GM19463 (cell line): ENCODE measurements at regions not wholly inside any gene's neighbourhood (a gene's known extent, or its start where the extent isn't known, plus 50 kb on each side); places are given as distances from the start of the nearest gene placed in this dataset.

Experiments used
- ATAC-seq: cut with Tn5 transposase; IDR thresholded peaks from one replicate; pipeline ENCODE4 v1.9.1; 2021; ENCODE audit warnings: mild to moderate bottlenecking, moderate library complexity; ENCODE audit not compliant: unreplicated experiment

DNA sequence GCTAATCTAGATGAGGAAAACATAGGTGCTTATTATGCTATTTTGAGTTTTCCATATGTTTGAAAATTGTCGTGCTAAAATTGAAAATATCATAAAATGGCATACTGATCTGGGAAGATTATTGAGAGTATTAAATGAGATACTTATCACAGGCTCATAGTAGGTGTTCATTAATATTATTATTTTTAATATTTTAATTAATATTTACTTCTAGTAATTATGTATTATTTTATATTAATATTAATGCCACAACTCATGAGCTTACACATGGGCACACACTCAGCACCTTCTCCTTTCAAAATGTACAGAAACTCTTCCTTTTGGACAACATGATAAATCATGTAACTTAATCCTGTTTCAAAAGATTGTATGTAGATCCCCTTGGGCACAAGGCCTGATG is 223.6 kb downstream of the RAB28 start:
- no peak for ATAC-seq

DNA sequence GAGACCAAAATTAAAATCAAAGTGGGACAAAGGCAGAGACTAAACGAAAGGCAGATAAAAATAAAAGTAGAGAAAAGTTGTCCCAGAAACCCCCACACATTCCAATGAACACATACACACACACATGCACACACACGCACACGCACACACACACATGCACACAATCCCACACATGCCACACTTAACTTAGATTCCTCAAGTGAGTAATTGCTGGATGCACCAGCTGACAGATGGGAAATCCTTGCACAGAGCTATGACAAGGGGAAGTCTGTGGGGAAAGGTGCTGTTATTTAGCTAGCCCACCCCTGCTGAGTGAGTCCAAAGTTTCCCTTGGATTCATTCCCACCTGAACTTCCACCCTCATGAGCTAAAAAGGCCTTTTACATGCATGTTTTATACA is 233.9 kb downstream of the RAB28 start:
- ATAC-seq, result no peak

DNA sequence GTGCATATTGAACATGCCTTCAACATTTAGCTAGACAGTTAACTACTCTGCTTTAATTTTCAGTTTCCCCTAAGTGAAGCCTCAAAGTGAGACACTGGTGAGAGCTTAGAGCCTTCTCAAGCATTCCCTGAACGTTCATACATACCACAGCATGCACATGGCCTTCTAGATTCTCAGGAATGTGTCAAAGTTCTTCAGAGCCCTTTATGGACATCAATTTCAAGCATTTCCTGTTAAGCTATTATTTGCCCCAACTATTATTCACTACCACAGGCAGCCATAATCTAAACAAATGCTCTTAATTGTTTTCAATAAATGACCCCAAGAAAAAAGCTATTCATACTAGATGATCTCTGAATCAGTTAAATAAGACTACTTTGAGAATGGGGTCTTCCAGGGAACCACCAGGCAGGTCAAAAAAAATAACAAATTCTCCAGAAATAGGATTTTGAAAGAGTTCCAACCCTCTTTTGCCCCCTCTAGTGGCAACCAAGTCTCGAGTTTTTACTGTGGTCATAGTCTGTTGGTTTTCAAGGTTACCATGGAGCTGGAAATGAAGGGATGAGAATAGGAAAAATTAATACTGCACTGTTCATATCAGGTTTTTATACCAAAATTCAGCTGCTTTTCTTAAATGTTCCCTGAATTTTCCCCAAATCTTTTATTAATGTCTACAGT is 235.4 kb downstream of the RAB28 start:
- no peak for ATAC-seq

DNA sequence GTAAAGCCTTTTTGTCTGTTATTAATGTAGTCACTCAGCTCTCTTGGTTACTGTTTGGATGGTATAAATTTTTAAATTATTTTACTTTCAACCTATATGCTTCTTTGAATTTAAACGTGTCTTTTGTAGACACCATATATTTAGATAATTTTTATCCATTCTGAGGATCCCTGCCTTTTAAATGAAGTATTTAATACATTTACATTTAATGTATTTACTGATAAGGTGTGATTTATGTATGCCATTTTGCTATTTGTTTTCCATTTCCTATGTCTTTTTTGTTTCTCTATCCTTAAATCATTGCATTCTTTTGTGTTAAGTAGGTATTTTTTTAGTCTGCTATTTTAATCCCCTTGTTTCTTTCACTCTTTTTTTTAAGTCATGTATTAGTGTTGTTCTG is 238.0 kb downstream of the RAB28 start:
- no peak for ATAC-seq

DNA sequence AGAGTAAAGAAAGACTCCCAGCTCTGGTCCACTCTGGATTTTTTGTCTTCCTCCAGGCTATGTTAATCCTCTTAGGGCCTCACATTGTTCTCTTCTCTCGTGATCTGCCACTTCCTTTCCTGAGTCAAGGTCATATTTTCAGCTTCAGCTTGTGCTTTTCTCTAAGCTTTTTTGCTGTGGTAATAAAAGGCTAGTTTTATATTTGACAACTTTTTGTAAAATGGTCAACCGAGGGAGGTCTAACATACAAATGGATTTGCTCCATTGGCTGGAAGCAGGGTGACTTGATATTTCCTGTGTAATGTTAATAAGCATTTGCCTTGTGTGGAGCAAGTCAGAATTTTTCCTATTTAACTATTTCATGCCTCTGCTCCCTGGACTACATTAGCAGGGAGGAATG is 239.7 kb downstream of the RAB28 start:
- ATAC-seq, result no peak

DNA sequence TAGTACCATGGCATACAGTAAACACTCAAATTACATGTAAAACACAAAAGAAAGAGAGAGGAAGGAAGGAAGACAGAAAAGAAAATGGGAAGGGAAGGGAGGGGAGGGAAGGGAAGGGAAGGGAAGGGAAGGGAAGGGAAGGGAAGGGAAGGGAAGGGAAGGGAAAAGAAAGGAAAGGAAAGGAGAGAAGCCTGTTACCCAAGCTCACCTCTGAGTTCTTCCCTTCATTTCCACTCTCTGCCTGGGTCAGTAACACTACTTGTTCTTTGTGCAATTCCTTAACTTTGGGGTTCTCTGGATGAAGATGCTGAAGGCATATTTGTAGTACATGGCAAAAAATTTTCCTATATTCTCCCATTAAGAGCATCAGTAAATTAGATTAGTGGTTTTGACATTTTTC is 241.0 kb downstream of the RAB28 start:
- ATAC-seq, result no peak

DNA sequence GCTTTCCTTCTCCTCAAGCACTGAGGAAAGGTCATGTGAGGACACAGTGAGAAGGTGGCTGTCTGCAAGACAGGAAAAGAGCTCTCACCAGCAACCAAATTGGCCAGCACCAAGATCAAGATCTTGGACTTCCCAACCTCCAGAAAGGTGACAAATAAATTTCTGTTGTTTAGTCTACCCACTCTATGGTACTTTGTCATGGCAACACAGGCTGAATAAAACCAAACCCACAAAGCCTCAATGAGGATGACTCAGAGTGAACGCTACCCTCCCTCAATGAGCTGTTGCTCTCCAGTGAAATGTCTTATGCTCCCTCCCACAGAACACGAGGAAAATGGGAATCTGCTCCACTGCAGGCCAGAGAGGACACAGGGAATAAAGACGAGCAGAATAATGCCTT is 244.1 kb downstream of the RAB28 start:
- no peak for ATAC-seq

DNA sequence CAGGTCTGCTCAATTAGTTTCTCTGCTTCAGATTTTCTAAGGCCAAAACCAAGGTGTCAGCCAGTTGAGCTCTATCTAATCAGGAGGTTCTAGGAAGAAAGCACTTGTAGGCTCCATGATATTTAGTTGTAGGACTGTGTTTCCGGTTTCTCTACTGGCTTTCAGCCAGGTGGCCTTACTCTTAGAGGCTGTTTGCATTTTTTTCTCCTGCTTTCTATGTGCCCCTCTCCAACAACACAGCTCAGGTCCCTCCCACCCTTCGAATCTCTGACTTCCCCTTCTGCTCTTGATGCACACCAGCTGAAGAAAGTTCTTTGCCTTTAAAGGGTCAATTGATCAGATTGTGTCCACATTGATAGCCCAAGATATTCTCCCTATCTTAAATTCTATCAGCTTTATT is 245.2 kb downstream of the RAB28 start:
- no peak for ATAC-seq

DNA sequence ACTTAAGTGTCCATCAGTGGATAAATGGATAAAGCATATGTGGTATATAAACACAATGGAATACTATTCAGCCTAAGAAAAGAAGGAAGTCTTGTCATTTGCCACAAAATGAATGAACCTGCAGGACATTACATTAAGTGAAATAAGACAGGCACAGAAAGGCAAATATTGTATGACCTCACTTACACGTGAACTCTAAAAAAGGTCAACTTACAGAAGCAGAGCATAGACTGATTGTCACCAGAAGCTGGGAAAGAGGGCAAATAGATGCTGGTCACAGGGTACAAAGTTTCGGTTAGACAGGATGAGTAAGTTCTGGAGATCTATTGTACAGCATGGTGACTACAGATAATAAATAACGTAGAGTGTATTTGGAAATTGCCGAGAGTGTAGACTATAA is 247.7 kb downstream of the RAB28 start:
- ATAC-seq, result no peak

DNA sequence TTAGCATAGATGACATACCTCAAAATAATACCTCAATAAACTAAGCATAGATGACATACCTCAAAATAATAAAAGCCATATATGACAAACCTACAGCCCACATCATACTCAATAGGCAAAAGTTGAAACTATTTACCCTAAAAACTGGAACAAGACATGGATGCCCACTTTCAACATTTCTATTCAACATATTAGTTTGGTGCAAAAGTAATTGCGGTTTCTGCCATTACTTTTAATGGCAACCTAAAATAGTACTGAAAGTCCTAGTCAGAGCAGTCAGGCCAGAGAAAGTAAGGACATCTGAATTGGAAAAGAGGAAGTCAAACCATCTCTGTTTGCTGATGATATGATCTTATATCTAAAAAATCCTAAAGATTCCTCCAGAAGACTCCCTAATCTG is 250.4 kb downstream of the RAB28 start:
- ATAC-seq, result no peak

DNA sequence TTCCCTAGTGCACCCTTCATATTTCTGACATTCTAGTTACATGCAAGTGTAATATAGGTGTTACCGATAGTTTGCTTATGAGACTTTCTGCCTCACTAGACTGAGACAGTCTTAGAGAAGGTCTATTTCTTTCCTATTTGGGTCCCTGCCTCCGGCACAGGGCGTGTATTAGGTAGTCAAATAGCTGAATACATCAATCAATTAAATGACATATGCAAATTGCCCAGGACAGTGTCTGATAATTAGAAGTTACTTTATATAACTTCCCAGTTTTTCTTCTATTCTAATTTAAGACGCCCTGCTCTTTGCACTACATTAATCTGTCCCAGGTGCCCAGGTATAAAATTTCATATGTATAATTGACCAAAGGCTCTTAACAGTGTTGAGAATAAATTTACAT is 264.2 kb downstream of the RAB28 start:
- ATAC-seq, result no peak

DNA sequence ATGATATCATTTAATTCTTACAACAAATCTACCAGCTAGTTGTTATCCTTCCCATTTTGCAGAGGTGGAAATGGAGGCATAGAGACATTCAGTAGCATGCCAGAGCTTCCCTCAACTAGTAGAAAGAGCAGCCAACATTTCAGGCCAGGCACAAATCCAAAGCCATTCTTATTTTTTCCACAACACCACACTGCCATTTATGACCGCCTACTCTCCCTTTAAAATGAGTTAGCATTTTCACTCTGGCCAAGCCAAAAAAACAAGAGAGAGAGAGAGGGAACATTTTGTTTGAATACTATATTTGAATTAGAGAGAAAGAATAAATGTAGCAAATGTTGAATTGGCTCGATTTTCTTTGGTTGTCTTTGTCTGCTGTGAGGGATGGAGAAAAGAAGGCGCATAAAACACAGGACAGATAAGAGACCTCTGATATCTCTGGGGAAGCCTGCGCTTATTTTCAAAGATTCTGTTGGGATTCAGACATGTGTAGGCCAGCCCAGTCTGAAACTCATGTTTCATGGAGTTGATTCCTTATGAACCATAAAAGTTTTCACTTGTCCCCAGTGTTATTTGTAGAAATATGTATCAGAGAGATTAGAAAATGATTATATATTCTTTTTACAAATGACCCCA is 265.7 kb downstream of the RAB28 start:
- ATAC-seq, result no peak

DNA sequence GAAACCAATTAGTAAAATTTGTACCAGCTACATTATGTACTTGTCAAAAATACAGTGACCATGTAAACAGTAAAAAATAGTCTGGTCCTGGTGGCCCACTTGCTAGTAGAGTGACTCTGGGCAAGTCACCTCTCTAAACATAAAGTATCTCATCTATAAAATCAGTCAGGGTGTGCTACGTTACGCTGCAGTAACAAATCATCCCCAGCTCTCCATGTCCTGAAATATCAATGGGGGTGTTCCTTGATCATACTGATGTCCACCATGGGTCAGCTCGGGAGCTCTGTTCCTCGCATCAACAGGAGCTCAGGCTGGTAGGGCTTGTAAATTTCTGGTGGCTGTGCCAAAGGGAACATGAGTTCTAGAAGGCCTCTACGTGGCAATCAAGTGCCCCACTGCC is 268.6 kb downstream of the RAB28 start:
- ATAC-seq, result no peak

DNA sequence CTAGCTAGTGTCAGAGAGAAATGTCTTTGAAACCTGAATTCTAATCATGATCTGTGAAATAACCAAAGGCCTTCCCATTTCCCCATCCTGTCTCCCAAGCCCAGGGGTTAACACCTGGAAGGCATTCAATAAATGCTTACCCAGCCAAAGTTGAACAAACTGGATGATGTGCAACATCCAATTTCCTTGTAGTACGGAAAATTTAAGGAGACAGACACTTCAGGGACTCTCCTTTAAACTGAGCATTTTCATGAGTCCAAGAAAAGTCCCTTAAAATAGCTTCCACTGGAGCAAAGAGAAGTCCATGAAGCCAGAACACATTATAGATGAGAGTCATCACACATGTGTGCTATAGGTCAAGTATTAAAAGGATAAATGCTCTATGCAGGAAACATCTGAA is 271.2 kb downstream of the RAB28 start:
- ATAC-seq, result no peak

DNA sequence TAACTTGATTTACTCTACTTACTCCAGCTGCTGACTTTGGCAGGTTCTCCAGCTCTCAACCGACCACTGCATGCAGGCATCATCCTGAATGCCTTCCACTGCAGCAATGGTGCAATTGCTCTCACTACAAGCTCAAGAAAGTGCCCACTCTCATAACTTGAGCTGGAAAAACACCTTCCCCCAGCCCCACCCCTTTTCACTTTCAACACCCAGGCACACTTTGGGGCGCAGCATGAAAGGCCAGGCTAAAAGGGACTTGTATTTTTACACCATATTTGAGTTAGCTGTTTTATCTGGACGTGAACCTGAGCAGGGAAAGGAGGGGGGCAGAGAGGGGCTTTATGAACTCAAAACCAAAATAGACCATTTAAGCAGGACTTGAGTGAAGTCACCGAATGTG is 274.5 kb downstream of the RAB28 start:
- ATAC-seq, result no peak

DNA sequence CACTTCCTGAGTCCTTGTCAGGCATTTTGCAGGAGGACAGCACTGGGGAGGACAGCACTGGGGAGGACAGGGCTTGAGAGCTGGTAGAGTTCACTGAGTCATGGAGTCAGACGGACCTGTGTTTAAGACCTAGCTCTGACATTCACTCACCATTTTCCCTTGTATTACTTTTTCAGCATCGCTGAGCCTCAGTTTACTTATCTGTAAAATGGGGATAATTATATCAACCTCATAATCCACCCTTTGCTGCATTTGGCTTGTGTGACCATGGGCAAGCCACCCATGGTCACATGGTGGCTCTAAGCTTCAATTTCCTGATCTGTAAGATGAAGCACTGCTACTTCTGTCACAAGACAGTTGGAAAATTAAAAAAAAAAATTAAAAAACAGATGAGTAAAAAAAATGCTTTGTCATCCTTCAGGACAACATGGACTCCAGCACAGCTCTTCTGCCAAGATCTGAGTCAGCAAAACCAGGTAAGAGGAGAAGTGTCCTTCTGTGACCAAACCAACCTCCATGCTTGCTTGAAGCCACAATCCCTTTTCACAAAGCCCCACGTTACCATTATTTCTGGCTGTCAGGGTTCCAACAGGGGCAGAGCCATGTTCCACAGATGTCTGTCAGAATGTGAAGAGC is 275.5 kb downstream of the RAB28 start:
- no peak for ATAC-seq

DNA sequence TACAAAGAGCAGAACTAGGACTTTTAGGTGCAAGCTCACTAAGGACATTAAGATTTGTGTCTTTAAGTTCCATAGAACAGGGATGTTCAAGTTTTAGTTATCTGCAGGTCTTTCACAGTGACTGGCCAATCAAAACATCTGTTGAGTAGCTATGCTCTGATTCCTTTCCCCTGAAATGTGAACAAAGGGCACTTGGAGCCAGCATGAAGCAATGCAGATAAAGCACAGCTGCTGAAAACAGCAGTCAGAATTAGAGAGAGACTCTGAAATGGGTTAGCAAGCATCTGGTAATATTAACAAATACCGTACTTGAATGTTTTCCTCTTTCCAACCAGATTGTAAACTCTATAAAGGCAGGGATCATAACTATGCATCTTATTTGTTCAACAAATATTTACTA is 276.9 kb downstream of the RAB28 start:
- ATAC-seq, result no peak

DNA sequence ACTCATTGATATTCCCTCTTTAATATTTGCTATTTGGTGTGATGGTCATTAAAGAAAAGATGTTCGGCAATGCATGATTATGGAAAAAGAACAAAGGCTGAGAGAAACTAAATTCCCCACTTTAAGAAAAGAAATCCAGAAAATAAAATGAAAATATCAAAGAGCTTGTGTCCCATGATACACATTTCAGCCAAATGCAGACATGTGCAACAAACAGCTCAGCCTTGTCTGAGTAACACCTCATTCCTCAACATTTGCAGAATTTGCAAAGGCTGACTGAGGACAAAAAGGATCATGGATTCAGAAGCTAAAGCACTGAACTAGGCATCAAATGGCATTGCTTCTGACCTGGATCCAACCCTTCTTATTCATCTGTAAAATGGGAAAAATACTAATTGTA is 281.0 kb downstream of the RAB28 start:
- ATAC-seq, result no peak

DNA sequence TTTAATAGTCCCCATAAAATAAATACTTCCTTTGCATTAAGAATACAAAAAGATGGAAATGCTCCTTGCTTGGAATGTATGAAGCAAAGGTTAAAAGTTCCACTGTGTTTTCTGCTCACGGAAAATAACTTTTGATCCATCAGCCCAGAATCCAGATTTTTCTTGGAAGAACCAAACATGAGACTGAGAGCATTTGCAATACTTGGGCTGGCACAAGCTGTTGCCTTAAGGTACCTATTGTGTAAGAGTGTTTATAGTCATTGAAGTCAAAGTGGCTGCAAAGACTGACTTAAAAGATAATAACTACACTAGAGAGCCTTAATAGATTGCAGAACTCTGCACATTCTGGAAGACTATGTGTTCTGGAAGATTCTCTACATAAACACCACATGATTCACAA is 281.4 kb downstream of the RAB28 start:
- no peak for ATAC-seq

DNA sequence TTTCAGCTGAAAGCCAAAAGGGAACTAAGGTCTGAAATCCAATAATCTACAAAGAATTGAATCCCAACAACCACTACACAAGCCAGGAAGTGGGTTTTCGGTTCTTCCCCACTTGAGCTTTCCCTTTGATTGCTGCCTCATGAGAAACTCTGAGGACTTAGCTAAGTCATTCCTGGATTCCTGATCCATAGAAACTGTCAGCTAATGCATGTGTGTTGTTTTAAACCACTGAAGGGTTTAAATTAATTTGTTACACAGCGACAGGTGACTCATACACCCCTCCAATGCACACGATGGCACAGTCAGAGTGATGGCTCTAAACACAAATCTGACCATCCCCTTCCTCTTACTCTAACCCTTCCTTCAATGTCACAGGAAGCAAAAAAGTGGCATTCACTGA is 282.9 kb downstream of the RAB28 start:
- no peak for ATAC-seq

DNA sequence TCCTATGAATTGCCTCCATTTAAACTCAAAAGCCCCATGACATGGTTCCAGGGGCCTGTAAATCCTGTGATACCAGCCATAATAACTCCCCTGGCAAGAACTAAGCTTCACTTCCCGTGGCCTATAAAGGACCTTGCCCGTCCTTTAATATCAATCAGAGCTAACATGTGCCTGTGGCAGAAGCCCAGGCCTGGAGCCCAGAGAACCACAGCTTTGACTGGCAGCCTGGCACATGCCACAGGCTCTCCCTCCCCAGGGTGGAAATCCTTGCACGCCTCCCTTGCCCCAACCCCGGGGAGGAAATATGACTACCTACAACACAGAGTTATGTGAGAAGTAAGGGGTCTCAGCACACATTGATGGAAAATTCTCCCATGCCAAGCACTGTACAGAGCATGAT is 287.4 kb downstream of the RAB28 start:
- ATAC-seq, result no peak

DNA sequence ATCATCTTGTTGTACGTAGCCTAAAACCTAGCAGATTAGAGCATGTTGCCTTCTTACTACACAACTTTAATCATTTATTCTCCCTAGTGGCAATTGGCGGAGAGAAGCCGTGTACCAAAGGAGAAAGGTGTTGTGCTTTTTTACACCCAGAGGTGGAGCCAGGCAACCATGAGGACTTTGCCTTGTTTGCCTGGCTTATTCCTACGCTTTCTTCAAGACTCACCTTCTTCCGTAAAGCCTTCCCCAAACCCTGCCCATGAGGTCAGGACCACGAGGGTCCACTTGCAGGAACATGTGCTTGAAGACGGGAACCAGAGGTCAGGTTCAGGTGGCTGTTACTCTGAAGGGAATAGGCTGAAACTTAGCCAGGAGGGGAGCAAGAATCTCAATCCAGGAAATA is 290.5 kb downstream of the RAB28 start:
- ATAC-seq, result no peak
